DOHH2 (cell line): ENCODE measurements at regions not wholly inside any gene's neighbourhood (a gene's known extent, or its start where the extent isn't known, plus 50 kb on each side); places are given as distances from the start of the nearest gene placed in this dataset.
"Not testable (repeated sequence)": the region's sequence is repeated elsewhere in the genome, so short reads cannot be mapped to it uniquely, and the experiment has no call there.

Experiments
- CTCF ChIP-seq: fragments of 200-600 bp; sonication (generic); IDR thresholded peaks from one replicate; pipeline ENCODE4 v1.5.1; 2014; ENCODE audit warnings: antibody characterized with exemption, mild to moderate bottlenecking, low read depth, low read length; ENCODE audit not compliant: poor library complexity, severe bottlenecking
- EZH2phosphoT487 ChIP-seq: fragments of 200-600 bp; sonication (generic); IDR thresholded peaks from 2 replicates; pipeline ENCODE4 v1.6.1; 2017; ENCODE audit warnings: borderline replicate concordance, mild to moderate bottlenecking, antibody characterized with exemption, low read length, moderate library complexity, mixed read lengths

- TF ChIP-seq CTCF, EZH2phosphoT487: not testable (repeated sequence)
Measured at GRCh38 chr21:10416691-10417447, 104.5 kb upstream of the TPTE start.
